Lower leg skin (tissue), 3 donors: ENCODE measurements at regions not wholly inside any gene's neighbourhood (a gene's known extent, or its start where the extent isn't known, plus 50 kb on each side); places are given as distances from the start of the nearest gene placed in this dataset.

ENCODE experiments used
- POLR2A ChIP-seq, 2 donors: fragments of 450-650 bp; IDR thresholded peaks; one replicate each; pipeline ENCODE4 v1.6.1; 2016 to 2017; ENCODE audit warnings: antibody characterized with exemption in 2 of 2, mild to moderate bottlenecking in 1 of 2, moderate library complexity in 1 of 2
- TF ChIP-seq, protein P1 (sequence below), 3 donors: fragments of 450-650 bp; IDR thresholded peaks; one replicate each; pipeline ENCODE4 v1.5.1; 2016; ENCODE audit warnings: antibody characterized with exemption in 3 of 3, mild to moderate bottlenecking in 3 of 3, moderate library complexity in 2 of 3

GRCh38 chr7:115177103-115177502 is 255.2 kb downstream of the MDFIC start:
- TF ChIP-seq, protein P1, sequence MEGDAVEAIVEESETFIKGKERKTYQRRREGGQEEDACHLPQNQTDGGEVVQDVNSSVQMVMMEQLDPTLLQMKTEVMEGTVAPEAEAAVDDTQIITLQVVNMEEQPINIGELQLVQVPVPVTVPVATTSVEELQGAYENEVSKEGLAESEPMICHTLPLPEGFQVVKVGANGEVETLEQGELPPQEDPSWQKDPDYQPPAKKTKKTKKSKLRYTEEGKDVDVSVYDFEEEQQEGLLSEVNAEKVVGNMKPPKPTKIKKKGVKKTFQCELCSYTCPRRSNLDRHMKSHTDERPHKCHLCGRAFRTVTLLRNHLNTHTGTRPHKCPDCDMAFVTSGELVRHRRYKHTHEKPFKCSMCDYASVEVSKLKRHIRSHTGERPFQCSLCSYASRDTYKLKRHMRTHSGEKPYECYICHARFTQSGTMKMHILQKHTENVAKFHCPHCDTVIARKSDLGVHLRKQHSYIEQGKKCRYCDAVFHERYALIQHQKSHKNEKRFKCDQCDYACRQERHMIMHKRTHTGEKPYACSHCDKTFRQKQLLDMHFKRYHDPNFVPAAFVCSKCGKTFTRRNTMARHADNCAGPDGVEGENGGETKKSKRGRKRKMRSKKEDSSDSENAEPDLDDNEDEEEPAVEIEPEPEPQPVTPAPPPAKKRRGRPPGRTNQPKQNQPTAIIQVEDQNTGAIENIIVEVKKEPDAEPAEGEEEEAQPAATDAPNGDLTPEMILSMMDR (IDR thresholded peaks at IDR 0.05) = no peak
- no peak for TF ChIP-seq POLR2A (IDR thresholded peaks at IDR 0.05)
